Hepatocyte (in vitro differentiated cells): ENCODE measurements at regions not wholly inside any gene's neighbourhood (a gene's known extent, or its start where the extent isn't known, plus 50 kb on each side); places are given as distances from the start of the nearest gene placed in this dataset.

Experiments used
- EZH2 ChIP-seq: fragments of 200-600 bp; sonication (generic); IDR thresholded peaks from 2 replicates; pipeline ENCODE4 v1.6.1; 2016; ENCODE audit warnings: antibody characterized with exemption, mild to moderate bottlenecking, borderline replicate concordance
- EZH2phosphoT487 ChIP-seq: fragments of 200-600 bp; sonication (generic); IDR thresholded peaks from one replicate; pipeline ENCODE4 v1.6.1; 2018; ENCODE audit warnings: antibody characterized with exemption, mild to moderate bottlenecking, low read depth, moderate library complexity; ENCODE audit not compliant: unreplicated experiment, severe bottlenecking
- TF ChIP-seq, protein P1 (sequence below): fragments of 200-600 bp; sonication (generic); IDR thresholded peaks from 2 replicates; pipeline ENCODE4 v1.5.1; 2016; ENCODE audit warnings: antibody characterized with exemption, mild to moderate bottlenecking; ENCODE audit not compliant: poor library complexity

DNA sequence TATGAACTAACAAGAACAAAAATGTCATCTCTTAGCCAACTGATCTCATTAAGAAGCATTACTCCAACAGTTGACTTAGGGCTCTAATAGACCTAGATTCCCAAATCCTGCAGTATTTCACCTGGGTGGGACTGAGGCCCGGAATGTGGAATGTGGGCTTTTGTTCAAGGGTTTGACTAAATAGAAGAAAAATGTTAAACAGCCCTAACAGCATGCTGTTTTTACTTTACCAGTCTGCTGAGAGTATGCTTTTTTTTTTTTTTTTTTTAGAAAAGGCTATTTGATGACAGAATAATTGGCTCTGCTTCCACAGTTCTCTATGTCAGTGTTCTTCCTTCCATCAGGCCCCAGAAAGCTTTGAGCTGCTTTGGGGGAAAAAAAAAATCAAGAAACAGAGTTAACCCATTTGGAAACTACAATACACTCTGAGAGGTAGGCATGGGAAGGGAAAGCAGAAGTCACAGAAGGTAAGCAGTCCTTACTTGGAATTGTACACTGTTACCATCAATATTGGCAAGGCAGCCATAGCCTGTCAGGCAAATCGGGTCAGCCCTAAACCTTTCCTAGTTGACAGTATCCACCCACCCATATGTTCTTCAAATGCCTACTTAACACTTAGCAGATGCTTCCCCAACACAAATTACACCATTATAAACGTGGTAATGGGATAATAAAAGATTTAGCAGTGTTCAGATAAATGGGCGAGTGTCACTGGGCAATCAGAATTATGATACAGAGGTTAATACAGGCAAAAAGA, 224.2 kb downstream of the CNTN3 start:
- TF ChIP-seq, protein P1, sequence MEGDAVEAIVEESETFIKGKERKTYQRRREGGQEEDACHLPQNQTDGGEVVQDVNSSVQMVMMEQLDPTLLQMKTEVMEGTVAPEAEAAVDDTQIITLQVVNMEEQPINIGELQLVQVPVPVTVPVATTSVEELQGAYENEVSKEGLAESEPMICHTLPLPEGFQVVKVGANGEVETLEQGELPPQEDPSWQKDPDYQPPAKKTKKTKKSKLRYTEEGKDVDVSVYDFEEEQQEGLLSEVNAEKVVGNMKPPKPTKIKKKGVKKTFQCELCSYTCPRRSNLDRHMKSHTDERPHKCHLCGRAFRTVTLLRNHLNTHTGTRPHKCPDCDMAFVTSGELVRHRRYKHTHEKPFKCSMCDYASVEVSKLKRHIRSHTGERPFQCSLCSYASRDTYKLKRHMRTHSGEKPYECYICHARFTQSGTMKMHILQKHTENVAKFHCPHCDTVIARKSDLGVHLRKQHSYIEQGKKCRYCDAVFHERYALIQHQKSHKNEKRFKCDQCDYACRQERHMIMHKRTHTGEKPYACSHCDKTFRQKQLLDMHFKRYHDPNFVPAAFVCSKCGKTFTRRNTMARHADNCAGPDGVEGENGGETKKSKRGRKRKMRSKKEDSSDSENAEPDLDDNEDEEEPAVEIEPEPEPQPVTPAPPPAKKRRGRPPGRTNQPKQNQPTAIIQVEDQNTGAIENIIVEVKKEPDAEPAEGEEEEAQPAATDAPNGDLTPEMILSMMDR: no peak
- no peak for TF ChIP-seq EZH2
- TF ChIP-seq EZH2phosphoT487: no peak
